PC-3 (cell line): ENCODE measurements at regions not wholly inside any gene's neighbourhood (a gene's known extent, or its start where the extent isn't known, plus 50 kb on each side); places are given as distances from the start of the nearest gene placed in this dataset.

Experiments used
- CTCF ChIP-seq: fragments of 300-600 bp; sonication (generic); conservative IDR thresholded peaks from 2 replicates; pipeline ENCODE4 v1.5.1; 2017; ENCODE audit warnings: antibody characterized with exemption, low read depth, mild to moderate bottlenecking, low read length
- EZH2 ChIP-seq: fragments of 300-600 bp; sonication (generic); IDR thresholded peaks from one replicate; pipeline ENCODE4 v1.6.1; 2017; ENCODE audit warnings: antibody characterized with exemption, mild to moderate bottlenecking, low read length; ENCODE audit not compliant: unreplicated experiment
- EZH2phosphoT487 ChIP-seq: fragments of 300-600 bp; sonication (generic); IDR thresholded peaks from 2 replicates; pipeline ENCODE4 v1.6.1; 2018; ENCODE audit warnings: mild to moderate bottlenecking, antibody characterized with exemption, low read length, borderline replicate concordance

- no peak for TF ChIP-seq CTCF
- TF ChIP-seq EZH2 = no peak
- TF ChIP-seq EZH2phosphoT487 = no peak
Measured at GRCh38 chr2:16049406-16049805, 109.1 kb downstream of the MYCN start.
